Central memory CD8-positive, alpha-beta T cell (primary cell): ENCODE measurements at regions not wholly inside any gene's neighbourhood (a gene's known extent, or its start where the extent isn't known, plus 50 kb on each side); places are given as distances from the start of the nearest gene placed in this dataset.
"Not testable (repeated sequence)": the region's sequence is repeated elsewhere in the genome, so short reads cannot be mapped to it uniquely, and the experiment has no call there.

Source experiments
- ATAC-seq: fragments of 150-1000 bp; cut with Tn5 transposase; replicated peaks from 2 replicates; pipeline ENCODE4 v1.10.0; 2022; ENCODE audit warnings: mild to moderate bottlenecking, moderate FRiP score, moderate number of reproducible peaks; ENCODE audit not compliant: poor library complexity, severe bottlenecking; ENCODE audit errors: extremely low read depth
- DNase-seq, 2 donors: peaks; one replicate each; pipeline ENCODE4 v3.0.0; 2021; ENCODE audit warnings: low spot score in 2 of 2
- H3K27ac Mint-ChIP-seq: one replicate; pipeline ENCODE4 v1.8.0; 2022; ENCODE audit warnings: low read depth, mild to moderate bottlenecking, moderate library complexity, mixed read lengths
- H3K27me3 Mint-ChIP-seq: one replicate; pipeline ENCODE4 v1.8.0; 2022; ENCODE audit warnings: mixed read lengths
- H3K36me3 Mint-ChIP-seq: one replicate; pipeline ENCODE4 v1.8.0; 2022; ENCODE audit warnings: mild to moderate bottlenecking, moderate library complexity, mixed read lengths; ENCODE audit not compliant: insufficient read depth
- H3K4me1 Mint-ChIP-seq: one replicate; pipeline ENCODE4 v1.8.0; 2022; ENCODE audit warnings: mixed read lengths
- H3K4me3 Mint-ChIP-seq: one replicate; pipeline ENCODE4 v1.8.0; 2022; ENCODE audit warnings: mild to moderate bottlenecking, moderate library complexity, mixed read lengths
- H3K9me3 Mint-ChIP-seq: one replicate; pipeline ENCODE4 v1.8.0; 2022; ENCODE audit warnings: mixed read lengths

DNA sequence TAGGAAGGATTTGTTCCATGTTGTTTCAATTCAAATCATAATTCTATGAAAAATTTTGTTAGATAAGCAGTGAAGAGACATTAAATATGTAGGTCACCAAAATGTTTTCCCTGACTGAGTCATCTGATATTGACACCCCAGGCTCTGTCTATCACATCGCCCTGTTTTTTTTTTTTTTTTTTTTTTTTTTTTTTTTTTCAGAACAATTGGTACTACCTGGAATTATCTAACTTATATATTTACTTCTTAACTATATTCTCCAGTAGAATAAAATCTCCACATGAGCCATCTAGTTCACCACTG lies 97.8 kb upstream of the KRAS start:
- Mint-ChIP-seq H3K9me3 (no peaks in the 10 kb centered on the region), H3K27ac (no peak overlapping the region), H3K4me1 (peaks cover 5% of the 10 kb centered on the region), H3K4me3 (no peak overlapping the region), H3K27me3 (no peaks in the 10 kb centered on the region), H3K36me3 (no peaks in the 10 kb centered on the region)
- ATAC-seq (no peak), DNase-seq (no peak)

DNA sequence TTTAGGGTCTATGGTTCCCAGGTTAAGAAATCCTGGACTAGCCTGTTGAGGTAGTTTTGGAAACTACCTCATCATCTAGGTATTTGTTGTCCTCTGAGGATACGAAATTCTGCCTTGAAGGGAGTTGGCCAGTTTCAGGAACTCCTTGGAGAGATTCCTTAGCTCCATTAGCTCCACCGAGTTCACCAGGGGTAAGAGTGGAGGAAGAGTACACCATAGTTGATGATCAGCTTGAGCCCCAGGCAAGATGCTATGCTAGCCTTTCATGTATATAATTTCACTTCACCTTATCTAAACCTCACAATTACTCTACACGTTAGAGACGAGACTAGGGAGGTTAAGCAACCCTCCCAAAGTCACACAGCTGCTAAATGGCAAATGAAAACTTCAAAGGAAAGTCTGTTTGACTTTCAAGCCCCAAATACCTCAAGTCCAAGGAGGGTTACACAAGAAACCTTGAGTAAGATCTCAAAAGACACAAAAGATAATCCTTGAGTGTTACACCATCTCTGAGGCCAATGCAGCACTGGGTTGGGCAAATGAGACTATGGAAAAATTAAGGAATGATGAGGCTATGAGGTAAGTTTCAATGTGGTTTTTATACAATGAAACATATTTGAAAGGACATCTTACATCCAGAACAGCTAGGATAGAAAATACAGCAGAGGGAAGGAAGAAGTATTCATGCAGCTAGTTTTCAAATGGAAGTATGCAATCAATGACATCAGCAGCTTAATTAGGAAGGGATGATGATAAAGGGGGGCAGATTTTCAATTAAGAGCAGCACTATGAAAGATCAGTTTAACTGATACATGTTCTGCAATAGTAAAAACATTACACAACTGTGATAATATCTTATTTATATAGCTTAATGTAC lies 97.2 kb upstream of the KRAS start:
- no peak for ATAC-seq
- Mint-ChIP-seq H3K27me3 (no peaks in the 10 kb centered on the region), H3K4me3 (no peak overlapping the region), H3K4me1 (peaks cover 5% of the 10 kb centered on the region), H3K36me3 (no peaks in the 10 kb centered on the region), H3K27ac (no peak overlapping the region), H3K9me3 (no peaks in the 10 kb centered on the region)
- DNase-seq, result no peak

DNA sequence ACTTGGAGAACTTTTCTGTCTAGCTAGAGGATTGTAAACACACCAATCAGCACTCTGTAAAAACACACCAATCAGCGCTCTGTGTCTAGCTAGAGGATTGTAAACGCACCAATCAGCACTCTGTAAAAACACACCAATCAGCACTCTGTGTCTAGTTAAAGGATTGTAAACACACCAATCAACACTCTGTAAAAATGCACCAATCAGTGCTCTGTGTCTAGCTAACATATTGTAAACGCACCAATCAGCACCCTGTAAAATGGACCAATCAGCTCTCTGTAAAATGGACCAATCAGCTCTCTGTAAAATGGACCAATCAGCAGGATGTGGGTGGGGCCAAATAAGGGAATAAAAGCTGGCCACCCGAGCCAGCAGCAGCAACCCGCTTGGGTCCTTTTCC lies 91.1 kb upstream of the KRAS start:
- not testable (repeated sequence) for H3K4me1 Mint-ChIP-seq, DNase-seq, H3K4me3 Mint-ChIP-seq, H3K27ac Mint-ChIP-seq, H3K27me3 Mint-ChIP-seq, H3K36me3 Mint-ChIP-seq, H3K9me3 Mint-ChIP-seq, ATAC-seq

DNA sequence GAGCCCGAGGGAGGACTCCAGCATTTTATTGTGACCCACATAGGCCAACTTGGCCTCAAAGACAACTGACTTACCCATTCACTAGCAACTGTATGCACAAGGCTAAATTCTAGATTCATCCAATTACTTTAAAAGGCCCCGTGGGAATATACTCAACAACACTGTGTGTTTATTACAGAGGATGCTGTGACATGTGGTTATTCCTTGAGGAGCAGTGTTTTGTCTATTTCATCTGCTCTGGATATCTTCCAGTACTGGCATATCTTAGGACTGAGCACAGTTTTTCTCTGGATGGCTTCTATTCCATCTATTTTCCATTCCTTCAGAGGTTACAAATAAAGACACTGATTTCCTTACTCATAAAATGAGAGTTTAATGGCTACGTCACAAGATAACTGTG lies 87.2 kb upstream of the KRAS start:
- ATAC-seq (no peak), DNase-seq (no peak)
- Mint-ChIP-seq H3K4me1 (no peaks in the 10 kb centered on the region), H3K27ac (no peak overlapping the region), H3K36me3 (no peaks in the 10 kb centered on the region), H3K27me3 (no peaks in the 10 kb centered on the region), H3K9me3 (peaks cover 7% of the 10 kb centered on the region), H3K4me3 (no peak overlapping the region)

DNA sequence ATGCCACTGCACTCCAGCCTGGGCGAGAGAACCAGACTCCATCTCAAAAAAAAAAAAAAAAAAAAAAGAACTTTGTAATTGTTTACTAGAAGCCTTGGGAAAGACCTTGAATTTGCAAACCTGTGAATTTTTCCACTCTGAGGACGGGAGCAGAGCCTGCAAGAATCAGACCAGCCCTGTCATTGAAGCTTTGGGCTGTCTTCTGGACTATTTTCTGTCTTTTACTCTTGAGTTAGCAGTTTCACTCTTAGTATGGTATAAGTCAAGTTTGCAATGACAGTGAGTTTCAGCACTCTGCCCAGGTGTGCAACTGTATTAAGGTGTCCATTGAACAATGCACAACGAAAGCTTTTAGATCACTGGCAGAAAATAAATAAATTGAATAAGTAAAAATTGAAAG lies 81.4 kb upstream of the KRAS start:
- H3K9me3 Mint-ChIP-seq, result no peaks in the 10 kb centered on the region
- H3K4me3 Mint-ChIP-seq, result no peak overlapping the region
- H3K4me1 Mint-ChIP-seq, result no peaks in the 10 kb centered on the region
- no peaks in the 10 kb centered on the region for H3K27me3 Mint-ChIP-seq
- DNase-seq (no peak), ATAC-seq (no peak)
- H3K27ac Mint-ChIP-seq, result no peak overlapping the region
- H3K36me3 Mint-ChIP-seq, result no peaks in the 10 kb centered on the region

DNA sequence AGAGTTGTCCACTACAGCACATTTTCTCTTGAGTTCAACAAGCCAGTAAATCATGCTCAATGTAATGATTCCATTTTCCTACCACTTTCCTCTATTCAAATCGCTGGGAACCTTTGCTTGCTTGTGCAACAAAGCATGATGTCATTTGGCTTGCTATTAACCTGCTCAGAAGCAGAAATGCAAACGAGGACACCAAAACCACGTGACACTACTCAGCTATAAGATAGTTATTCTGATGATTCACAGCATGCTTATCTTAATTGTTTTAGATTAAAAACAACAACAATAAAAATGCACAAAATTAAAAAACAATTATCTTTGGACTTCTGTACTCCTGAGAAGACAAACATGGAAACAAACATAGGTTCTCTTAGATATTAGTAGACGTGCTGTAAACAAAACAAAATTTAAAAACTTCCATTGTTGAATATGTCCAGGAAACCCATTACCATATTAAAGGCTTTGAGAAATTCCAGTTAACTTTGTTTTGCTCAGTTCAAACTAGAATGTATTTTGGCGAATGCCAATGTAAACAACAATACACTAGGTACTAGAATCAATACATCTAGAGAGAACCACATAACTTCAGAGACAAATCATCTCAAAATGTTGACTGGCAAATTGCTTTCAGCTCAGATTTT lies 77.5 kb upstream of the KRAS start:
- Mint-ChIP-seq H3K27ac (no peak overlapping the region), H3K9me3 (no peaks in the 10 kb centered on the region), H3K4me3 (no peak overlapping the region), H3K4me1 (peaks cover 10% of the 10 kb centered on the region), H3K27me3 (no peaks in the 10 kb centered on the region), H3K36me3 (no peaks in the 10 kb centered on the region)
- ATAC-seq (no peak), DNase-seq (no peak)

DNA sequence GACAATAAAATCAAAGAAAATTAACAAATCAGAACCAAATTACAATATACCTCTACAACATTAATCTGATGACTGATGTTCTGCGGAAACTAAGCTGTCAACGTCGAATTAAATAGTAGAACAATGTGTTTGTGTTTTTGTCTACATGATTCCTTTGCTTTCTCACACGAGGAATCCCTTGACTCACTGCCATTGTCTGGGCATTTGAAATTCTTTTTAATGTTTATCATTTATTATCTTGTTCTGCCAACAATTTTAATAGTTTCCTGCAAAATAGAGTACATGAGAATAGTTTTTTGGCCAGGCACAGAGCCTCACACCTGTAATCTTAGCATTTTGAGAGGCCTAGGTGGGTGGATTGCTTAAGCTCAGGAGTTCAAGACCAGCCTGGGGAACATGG lies 76.6 kb upstream of the KRAS start:
- ATAC-seq (no peak), DNase-seq (no peak)
- no peaks in the 10 kb centered on the region for H3K27me3 Mint-ChIP-seq
- no peak overlapping the region for H3K4me3 Mint-ChIP-seq
- peaks cover 18% of the 10 kb centered on the region for H3K4me1 Mint-ChIP-seq
- no peak overlapping the region for H3K27ac Mint-ChIP-seq
- no peaks in the 10 kb centered on the region for H3K36me3 Mint-ChIP-seq
- no peaks in the 10 kb centered on the region for H3K9me3 Mint-ChIP-seq

DNA sequence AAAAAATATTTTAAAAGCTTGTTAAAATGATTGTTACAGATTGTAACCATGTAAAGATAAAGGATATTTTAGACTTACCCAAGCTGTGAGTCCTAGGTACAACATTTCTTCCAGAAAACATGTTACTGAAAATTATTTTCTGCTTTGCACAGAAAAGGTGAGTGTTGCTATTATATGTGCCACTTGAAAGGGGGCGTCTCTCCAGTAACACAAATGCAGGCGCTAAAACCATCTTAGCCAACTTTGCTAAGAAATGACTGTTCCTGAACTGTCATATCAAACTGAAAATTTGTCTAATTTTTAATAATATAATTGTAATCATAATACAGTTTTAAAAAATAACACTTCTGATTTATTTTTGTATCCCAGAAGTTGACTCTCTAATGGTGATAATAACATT lies 75.6 kb upstream of the KRAS start:
- H3K36me3 Mint-ChIP-seq, result no peaks in the 10 kb centered on the region
- peaks cover 26% of the 10 kb centered on the region for H3K4me1 Mint-ChIP-seq
- no peak overlapping the region for H3K27ac Mint-ChIP-seq
- no peak for ATAC-seq
- no peaks in the 10 kb centered on the region for H3K9me3 Mint-ChIP-seq
- DNase-seq, result no peak
- H3K27me3 Mint-ChIP-seq, result no peaks in the 10 kb centered on the region
- no peak overlapping the region for H3K4me3 Mint-ChIP-seq

DNA sequence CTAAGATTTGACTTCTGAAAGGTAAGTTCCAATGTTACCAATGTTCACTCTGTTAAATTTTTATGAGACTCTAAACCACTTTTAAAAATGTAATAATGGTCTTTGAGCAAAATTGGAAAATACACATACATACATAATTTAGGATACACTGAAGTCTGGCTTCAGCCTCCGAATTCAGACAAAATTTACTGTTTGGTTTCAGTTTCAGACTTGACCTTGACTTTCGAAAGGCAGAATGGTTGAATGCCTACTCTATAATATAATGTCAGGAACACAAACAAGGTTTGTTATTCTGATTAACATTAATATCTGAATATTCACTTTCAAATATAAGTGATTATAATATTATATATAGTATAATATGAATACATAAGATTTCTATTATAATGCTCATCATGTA lies 74.1 kb upstream of the KRAS start:
- no peak for ATAC-seq
- Mint-ChIP-seq H3K27me3 (no peaks in the 10 kb centered on the region), H3K36me3 (no peaks in the 10 kb centered on the region), H3K4me3 (peak overlapping the region; percentile 25), H3K27ac (no peak overlapping the region), H3K9me3 (no peaks in the 10 kb centered on the region), H3K4me1 (peaks cover 33% of the 10 kb centered on the region)
- no peak for DNase-seq

DNA sequence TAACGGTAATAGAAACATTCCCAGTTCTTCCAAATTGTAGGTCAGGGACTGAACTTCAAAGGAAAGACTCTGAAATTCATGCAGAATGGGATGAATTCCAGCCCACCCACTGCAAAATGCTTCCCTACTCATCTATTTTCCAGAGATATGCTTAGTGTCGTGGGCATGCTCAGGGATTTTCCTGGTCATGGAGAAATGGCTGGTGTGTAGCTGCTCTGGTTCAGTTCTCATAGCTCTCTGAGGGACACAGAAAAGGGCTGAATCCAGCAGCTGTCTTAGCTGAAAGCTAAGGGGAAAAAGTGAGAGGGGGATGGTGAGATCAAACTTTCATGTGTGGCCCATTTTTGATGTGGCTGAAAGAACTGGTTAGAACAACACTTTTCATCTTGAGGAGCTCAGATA lies 72.9 kb upstream of the KRAS start:
- ATAC-seq, result no peak
- H3K27me3 Mint-ChIP-seq, result no peaks in the 10 kb centered on the region
- no peaks in the 10 kb centered on the region for H3K36me3 Mint-ChIP-seq
- no peaks in the 10 kb centered on the region for H3K9me3 Mint-ChIP-seq
- peaks cover 33% of the 10 kb centered on the region for H3K4me1 Mint-ChIP-seq
- DNase-seq, result no peak
- peak overlapping the region; percentile 25 for H3K4me3 Mint-ChIP-seq
- H3K27ac Mint-ChIP-seq, result peak overlapping the region; percentile 90

DNA sequence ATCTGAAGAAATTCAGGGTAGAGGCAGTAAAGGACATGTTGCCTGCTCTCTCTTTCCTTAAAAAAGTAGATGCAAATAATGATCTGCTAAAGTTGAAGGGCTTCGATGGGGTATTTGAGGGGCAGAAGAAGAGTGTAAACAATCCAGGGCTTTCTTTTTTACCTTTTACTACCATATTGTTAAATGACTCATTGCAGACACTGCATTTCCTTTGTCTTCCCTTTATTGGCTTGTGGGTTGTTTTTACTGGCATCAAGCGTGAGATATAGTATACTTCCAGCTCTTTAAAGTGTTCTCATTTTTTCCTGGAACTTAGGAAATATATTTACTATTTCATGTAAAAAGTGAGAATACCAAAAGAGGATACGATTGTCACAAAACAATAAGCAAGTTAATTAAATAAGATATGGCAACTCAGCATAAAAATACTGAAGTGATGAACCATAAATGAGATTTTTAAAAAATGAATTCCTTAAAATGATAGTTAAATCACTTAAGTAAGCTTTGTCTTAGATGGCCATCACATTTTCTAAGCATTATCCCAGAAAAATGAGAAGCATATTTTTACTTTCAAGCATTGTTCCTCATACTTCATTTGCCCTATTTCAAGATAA lies 72.3 kb upstream of the KRAS start:
- no peaks in the 10 kb centered on the region for H3K36me3 Mint-ChIP-seq
- DNase-seq (no peak), ATAC-seq (peak; percentile 41)
- H3K27me3 Mint-ChIP-seq, result no peaks in the 10 kb centered on the region
- H3K27ac Mint-ChIP-seq, result peak overlapping the region; percentile 90
- peaks cover 33% of the 10 kb centered on the region for H3K4me1 Mint-ChIP-seq
- H3K4me3 Mint-ChIP-seq, result peak overlapping the region; percentile 67
- H3K9me3 Mint-ChIP-seq, result no peaks in the 10 kb centered on the region

DNA sequence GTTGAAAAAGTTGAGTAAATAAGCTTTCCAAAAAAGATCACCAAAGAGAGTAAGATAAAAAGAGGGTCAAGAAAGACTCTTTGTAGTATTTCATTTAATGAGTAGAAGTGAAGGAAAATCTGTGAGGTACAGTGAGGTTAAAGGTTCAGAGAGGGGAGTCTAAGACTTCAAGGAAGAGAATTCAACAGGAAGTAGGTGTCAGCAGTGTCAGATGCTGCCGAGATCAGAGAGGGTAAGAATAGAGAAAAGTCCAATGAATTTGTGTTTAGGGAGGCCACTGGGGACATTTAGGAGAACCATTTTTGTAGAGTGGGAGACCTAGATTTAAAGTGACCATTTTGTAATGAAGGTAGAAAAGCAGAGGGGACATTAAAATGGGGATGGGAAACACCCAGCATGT lies 71.6 kb upstream of the KRAS start:
- Mint-ChIP-seq H3K4me3 (peak overlapping the region; percentile 67), H3K4me1 (peaks cover 33% of the 10 kb centered on the region), H3K27me3 (no peaks in the 10 kb centered on the region), H3K9me3 (no peaks in the 10 kb centered on the region), H3K36me3 (no peaks in the 10 kb centered on the region), H3K27ac (peak overlapping the region; percentile 90)
- ATAC-seq, result peak; percentile 76
- no peak for DNase-seq

DNA sequence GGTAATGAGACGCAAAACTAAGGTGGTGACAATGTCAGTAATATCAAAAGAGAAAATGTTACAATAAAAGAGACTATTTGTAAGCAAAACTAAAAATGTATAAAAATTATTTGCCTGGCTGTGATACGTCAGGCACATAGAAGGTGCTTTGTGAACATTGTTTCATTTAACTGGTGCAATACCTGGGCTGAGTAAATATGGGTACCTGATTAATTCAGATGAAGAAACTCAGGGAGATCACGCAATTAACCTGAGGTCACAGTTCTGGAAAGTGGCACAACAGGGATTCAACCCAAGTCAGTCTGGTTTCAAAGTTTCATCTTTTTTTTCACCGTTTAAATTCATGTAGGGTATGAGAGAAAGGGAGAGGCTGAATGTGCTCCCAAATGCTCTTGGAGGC lies 71.0 kb upstream of the KRAS start:
- peak overlapping the region; percentile 90 for H3K27ac Mint-ChIP-seq
- no peaks in the 10 kb centered on the region for H3K36me3 Mint-ChIP-seq
- no peak for DNase-seq
- H3K9me3 Mint-ChIP-seq, result no peaks in the 10 kb centered on the region
- ATAC-seq, result no peak
- peaks cover 33% of the 10 kb centered on the region for H3K4me1 Mint-ChIP-seq
- peak overlapping the region; percentile 67 for H3K4me3 Mint-ChIP-seq
- H3K27me3 Mint-ChIP-seq, result no peaks in the 10 kb centered on the region
